ENCODE measurements at regions not wholly inside any gene's neighbourhood (a gene's known extent, or its start where the extent isn't known, plus 50 kb on each side); places are given as distances from the start of the nearest gene placed in this dataset.

DNA sequence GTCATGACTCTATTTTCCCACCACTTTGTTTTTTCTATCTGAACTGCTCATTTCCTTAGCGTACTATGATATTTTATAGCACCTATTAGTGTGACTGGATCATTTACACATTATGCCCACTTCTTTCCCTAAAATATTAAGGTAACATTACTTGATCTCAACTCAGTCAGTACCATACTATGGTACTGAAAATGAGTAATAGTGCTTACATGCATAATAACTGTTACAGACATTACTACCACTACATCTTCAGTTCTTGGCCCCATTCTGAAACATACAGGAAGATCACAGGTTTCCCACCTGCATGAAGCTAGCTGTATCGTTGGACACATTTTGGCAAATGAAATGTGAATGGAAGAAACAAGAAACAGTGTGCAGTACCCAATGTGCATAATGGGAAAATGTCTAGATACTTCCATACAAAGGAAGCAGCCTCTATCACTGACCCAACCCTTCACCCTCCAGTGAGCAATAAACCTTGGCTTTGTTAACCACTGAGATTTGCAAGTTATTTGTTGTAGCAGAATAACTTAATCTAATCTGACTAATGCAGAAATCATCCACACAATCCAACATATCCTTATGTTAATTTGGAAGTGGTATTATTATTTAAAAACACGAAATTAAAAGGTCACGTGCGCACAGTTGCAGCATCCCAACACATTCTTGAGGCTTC lies 108.6 kb upstream of the DOK5 start:
- no peak for TF ChIP-seq CTCF (IDR thresholded peaks at IDR 0.05; ENCODE audit: low read length, missing control alignments)
- no peak overlapping the region for H3K4me3 ChIP-seq (replicated peaks; ENCODE audit: low read depth, low read length)
- DNase-seq (ENCODE audit: low read depth) = no peak

- DNase-seq (ENCODE audit: low read depth) = peak; percentile 10
- H3K4me3 ChIP-seq (replicated peaks; ENCODE audit: low read depth, low read length) = no peak overlapping the region
- TF ChIP-seq CTCF (IDR thresholded peaks at IDR 0.05; ENCODE audit: low read length, missing control alignments) = no peak
Observed at GRCh38 chr20:54368570-54368969, 106.8 kb upstream of the DOK5 start.

GRCh38 chr20:54372313-54372712 lies 103.1 kb upstream of the DOK5 start:
- no peak overlapping the region for H3K4me3 ChIP-seq (replicated peaks; ENCODE audit: low read depth, low read length)
- DNase-seq (ENCODE audit: low read depth) = no peak
- TF ChIP-seq CTCF (IDR thresholded peaks at IDR 0.05; ENCODE audit: low read length, missing control alignments) = no peak

GRCh38 chr20:54377992-54378773 lies 97.2 kb upstream of the DOK5 start:
- no peak for TF ChIP-seq CTCF (IDR thresholded peaks at IDR 0.05; ENCODE audit: low read length, missing control alignments)

GRCh38 chr20:54379893-54380584 lies 95.4 kb upstream of the DOK5 start:
- H3K4me3 ChIP-seq (replicated peaks; ENCODE audit: low read depth, low read length) = no peak overlapping the region
- no peak for DNase-seq (ENCODE audit: low read depth)
- no peak for TF ChIP-seq CTCF (IDR thresholded peaks at IDR 0.05; ENCODE audit: low read length, missing control alignments)

More at GRCh38 chr20:54377992-54378773, 97.2 kb upstream of the DOK5 start:
- no peak for DNase-seq (ENCODE audit: low read depth)
- no peak overlapping the region for H3K4me3 ChIP-seq (replicated peaks; ENCODE audit: low read depth, low read length)

- H3K4me3 ChIP-seq (replicated peaks; ENCODE audit: low read depth, low read length) = no peak overlapping the region
- TF ChIP-seq CTCF (IDR thresholded peaks at IDR 0.05; ENCODE audit: low read length, missing control alignments) = no peak
- DNase-seq (ENCODE audit: low read depth) = no peak
Observed at GRCh38 chr20:54382419-54382818, 93.0 kb upstream of the DOK5 start.

All from fibroblast of pulmonary artery (primary cell).